HG03457 (cell line): ENCODE measurements at regions not wholly inside any gene's neighbourhood (a gene's known extent, or its start where the extent isn't known, plus 50 kb on each side); places are given as distances from the start of the nearest gene placed in this dataset.
"Not testable (repeated sequence)": the region's sequence is repeated elsewhere in the genome, so short reads cannot be mapped to it uniquely, and the experiment has no call there.

Experiments
- ATAC-seq: cut with Tn5 transposase; IDR thresholded peaks from one replicate; pipeline ENCODE4 v1.9.1; 2021; ENCODE audit warnings: moderate number of reproducible peaks; ENCODE audit not compliant: unreplicated experiment

DNA sequence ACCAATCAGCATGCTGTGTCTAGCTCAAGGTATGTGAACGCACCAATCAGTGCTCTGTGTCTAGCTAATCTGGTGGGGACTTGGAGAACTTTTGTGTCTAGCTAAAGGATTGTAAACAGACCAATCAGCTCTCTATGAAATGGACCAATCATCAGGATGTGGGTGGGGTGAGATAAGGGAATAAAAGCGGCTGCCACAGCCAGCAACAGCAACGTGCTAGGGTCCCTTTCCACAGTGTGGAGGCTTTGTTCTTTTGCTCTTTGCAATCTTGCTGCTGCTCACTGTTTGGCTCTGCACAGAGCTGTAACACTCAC is 1353.9 kb upstream of the CDH18 start:
- not testable (repeated sequence) for ATAC-seq

DNA sequence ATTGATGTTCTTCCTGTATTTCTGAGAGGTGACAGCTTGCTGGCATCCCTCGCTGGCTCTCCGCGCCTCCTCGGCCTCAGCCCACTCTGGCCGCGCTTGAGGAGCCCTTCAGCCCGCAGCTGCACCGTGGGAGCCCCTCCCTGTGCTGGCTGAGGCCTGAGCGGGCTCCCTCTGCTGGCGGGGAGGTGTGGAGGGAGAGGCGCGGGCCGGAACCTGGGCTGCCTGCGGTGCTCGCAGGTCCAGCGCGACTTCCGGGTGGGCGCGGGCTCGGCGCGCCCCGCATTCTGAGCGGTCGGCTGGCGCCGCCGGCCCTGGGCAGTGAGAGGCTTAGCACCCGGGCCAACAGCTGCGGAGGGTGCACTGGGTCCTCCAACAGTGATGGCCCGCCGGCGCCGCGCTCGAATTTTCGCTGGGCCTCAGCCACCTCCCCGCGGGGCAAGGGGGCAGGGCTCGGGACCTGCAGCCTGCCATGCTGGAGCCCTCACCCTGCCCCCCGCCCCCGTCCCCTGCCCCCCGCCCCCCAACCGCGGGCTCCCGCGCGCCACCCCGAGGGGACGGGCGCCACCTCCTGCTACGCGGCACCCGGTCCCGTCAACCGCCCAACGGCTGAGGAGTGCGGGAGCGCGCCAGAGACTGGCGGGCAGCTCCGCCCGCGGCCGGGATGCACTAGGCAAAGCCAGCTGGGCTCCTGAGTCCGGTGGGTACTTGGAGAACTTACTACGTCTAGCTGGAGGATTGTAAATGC is 1353.4 kb upstream of the CDH18 start:
- not testable (repeated sequence) for ATAC-seq

DNA sequence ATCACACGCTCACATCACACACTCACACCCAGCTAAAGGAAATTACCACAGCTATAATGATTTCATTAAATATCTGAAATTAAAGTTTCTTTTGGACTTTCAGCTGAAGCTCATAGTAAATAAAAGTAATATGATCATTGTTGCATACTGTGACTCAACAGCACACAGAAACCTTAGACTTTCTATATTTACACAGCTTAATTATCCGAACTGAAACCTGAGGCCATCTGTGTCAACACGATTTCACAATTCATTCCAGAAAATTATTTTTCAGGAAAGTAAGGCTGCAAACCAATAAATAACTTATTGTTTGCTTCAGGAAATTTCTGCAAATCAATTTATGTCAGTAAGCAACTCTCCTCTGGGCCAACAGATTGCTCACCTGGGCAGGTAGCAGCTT is 1352.2 kb upstream of the CDH18 start:
- not testable (repeated sequence) for ATAC-seq

DNA sequence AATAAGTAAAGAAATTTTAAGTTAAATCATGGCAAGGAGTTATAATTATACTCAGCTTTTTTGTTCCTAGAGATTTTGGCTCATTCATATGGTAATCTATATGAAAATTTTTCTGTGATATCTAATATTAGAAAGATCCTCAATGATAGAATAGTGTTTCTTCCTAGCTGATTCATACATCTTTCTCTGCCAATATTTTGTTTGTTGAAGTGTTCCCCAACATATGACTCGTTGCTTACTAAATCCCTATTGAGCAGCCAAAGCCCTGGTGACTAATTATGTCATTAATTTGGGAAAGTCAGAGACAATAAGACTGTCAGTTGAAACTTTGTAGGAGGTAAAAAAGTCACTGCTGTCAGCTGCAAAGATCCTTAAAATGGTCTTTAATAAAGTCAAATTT is 1348.5 kb upstream of the CDH18 start:
- not testable (repeated sequence) for ATAC-seq

DNA sequence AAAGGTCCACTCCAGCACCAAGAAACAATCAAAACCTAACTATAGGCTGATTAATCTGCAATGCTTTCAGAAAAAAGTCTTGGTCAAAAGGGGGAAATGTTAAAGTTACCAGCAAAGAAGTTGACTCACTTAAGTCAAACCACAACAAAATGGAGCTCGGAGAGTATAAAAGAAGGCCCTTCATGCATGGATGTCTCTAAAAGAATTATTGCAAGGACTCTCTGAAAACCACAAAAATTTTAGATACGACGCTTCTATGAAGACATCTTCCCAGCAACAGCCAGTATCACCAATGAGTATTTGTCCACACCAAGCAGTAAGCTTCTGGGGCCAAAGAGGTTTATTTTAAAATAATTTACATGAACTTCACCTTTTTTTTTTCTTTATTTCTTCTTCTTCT is 1327.4 kb upstream of the CDH18 start:
- ATAC-seq, result not testable (repeated sequence)

DNA sequence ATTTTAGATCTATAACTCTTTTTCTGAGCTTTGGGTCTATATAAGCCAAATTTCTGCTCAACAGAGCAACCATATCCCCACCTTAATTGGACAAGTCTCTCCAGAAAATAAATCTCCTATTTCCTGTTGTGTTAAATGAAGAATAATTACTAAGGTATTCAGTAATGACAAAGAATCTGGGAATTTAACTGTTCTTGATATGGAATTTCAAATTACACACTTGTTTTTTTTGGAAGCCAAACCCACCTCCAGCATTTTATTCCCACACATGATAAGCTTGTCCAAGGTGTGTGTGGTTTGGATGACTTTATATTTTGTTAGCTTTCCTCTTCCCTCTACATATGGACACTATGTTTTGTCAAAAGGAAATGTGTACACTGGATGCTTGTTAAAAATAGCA is 1313.2 kb upstream of the CDH18 start:
- ATAC-seq, result not testable (repeated sequence)

DNA sequence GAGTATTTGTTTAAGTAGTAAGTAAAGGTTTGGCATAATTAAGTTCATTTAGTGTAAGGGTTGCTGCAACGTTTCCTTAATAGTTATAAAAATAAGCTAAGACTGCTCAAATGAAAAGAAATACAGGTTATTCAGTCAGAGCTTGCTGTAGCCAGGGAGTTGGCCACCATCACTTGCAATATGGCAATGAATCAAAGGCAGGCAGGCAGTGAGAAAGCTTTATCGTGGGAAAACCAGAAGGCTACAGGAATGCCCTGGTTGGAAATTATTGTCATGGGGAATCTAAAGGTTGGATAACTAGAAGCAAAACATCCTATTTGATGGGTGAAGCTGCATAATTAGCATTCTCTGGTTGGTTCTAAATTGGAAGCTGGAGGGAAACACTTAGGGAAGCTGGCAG is 1286.4 kb upstream of the CDH18 start:
- ATAC-seq, result not testable (repeated sequence)

DNA sequence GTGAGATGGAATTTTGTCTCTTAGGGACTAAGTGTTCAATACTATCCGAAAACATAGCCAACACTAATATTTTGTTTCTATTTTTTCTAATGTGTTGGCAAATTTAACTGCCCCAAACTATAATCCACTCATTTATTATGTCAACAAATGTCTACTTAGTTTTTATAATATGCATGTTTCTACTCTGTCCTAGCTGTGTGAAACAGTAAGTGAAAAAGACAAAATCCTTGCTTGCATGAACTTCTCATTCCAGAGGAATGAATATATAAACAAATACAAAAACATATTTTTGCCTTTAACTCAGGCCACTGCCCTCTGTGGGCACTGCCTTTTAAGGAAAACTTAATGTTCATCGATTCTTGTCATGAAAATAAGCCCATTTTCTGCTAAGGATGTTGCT is 1275.4 kb upstream of the CDH18 start:
- ATAC-seq, result no peak

DNA sequence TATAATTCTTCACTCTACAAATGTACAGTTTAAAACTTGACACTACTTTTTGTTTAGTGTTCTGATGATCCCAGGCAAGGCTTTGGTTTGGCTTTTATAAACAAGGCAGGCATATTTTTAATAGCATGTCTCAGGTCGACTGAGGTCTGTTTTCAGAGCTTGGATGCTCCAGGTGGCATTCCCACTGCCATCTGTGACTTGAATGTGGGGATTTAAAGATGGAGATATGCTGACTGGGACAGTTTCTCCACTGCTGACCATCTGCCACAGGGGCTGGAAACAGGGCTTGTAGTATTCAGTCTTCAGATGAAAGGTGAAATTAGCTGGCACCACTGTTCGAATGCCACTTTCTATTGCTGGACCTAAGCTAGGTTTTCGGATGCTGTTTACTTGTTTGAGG is 1266.2 kb upstream of the CDH18 start:
- no peak for ATAC-seq

DNA sequence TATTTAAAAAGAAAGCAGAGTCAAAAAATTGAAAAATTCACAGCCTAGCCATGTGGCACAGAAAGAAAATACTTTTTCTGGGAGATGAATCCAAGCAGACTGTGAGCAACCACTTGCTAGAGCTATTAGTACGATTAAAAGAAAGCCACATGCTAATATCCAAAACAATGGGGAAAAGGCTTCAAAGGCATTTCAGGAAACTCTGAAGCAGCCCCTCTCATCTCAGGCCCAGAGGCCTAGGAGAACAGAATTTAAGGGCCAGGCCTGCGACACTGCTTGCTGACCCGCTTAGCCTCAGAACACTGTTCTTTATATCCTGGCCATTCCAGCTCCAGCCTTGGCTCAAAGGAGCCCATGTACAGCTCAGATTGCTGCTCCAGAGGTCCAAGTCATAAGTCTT is 1257.0 kb upstream of the CDH18 start:
- ATAC-seq, result no peak

DNA sequence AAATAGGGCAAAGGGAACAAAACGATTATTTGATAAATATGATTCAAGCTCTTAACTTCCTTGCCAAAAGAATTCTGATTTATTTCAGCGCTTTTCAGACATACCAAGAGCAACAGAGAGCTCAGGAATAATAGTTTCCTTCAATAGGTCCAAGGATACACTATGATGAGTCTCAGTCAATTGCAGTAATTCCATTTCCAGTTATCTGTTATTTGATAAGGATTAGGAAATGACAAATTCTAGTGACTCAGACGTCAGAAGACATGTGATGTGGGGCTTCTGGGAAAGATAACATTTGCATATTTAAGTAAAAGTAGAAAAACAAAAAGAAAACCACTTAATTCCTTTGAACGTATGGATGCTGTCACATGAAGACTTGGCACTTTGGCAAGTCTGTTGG is 1250.8 kb upstream of the CDH18 start:
- no peak for ATAC-seq

DNA sequence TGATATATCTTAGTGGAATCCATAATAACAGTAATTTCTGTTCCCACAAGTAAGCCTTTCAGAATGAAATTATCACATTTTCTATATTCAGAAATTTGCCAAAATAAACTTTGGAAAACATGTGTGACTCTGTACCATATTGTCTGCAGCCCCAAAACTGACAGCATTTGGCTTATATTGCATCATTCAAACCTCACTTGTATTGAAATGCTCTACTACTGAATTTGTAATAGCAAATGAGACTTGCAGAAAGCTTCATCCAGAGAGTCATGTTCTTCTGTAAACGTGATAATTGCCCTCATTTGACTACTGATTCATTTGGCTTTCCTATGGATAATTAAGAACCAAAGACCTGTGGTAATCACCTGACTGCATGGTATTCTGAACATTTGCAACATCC is 1249.5 kb upstream of the CDH18 start:
- ATAC-seq, result no peak

DNA sequence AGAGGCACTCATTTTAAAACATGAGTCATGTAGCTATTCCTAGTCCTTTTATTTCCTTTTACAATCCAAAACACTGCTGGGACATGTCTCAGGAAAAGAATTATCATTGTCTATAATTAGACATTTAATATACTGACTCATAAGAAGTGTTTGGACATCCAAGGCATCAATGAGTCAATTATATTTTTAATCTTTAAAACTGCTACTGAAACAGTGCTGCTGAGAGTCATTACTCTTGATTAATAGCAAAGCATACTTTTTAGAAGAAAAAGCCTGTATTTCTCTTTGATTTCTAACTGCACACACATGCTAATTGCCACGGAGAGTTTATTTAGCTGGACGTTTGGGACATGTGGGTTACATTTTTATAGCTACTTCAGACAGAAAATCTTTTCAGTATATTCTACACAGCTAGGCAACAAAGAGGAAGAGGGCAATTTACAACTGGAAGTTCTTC is 1249.0 kb upstream of the CDH18 start:
- no peak for ATAC-seq

DNA sequence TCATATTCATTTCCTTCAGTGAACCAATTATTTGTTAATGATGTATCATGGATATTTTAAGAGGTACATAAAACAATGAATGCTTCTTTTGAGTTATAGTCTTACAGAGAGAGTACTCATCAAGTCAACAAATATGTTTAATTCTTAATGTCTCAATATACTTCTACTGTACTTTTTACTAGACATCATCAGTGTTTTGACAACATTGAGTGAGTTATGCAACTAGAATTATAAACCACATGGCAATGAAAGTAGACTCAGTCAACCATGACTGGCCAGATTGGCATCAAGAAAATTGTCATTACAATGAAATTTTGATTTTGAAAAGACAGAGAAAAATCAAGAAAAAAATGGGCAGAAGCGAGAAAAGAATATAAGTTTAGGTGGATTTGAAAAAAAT is 1248.1 kb upstream of the CDH18 start:
- no peak for ATAC-seq

DNA sequence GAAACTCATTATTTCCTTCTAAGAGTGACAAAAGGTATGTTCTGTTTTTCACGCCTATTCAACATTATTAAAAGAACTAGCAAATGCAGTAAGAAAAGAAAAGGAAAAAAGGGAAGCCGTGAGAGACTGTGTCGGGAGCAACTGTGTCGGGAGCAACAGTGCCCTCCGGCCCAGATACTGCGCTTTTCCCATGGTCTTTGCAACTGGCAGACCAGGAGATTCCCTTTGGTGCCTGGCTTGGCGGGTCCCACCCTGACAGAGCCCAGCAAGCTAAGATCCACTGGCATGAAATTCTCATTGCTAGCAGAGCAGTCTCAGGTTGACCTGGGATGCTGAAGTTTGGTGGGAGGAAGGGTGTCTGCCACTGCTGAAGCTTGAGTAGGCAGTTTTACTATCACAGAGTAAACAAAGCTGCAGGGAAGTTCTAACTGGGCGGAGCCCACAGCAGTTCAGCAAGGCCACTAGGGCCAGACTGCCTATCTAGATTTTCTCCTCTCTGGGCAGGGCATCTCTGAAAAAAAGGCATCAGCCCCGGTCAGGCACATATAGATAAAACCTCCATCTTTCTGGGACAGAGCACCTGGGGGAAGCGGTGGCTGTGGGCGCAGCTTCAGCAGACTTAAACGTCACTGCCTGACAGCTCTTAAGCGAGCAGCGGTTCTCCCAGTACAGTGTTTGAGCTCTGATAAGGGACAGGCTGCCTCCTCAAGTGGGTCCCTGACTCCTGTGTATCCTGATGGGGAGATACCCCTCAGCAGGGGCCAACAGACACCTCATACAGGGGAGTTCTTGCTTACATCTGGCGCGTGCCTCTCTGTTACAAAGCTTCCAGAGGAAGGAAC is 1237.4 kb upstream of the CDH18 start:
- no peak for ATAC-seq

DNA sequence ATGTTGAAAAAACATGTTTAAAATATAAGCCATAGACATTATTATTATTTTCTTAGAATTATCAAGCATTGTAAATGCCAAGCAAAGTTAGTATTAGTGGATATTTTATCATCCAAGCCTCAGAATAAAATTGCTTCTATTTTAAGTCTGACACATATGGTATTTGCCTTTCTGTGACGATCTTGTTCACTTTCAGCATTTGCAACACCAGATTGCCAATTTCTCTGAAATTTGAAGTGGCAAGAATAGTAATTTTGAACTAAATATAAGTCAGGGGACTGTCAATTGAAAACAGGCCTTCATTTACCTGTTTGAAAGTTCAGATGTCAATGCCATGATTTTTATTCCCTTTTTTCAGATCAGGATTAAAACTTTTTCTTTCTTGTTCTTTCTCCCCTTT is 1233.6 kb upstream of the CDH18 start:
- no peak for ATAC-seq

DNA sequence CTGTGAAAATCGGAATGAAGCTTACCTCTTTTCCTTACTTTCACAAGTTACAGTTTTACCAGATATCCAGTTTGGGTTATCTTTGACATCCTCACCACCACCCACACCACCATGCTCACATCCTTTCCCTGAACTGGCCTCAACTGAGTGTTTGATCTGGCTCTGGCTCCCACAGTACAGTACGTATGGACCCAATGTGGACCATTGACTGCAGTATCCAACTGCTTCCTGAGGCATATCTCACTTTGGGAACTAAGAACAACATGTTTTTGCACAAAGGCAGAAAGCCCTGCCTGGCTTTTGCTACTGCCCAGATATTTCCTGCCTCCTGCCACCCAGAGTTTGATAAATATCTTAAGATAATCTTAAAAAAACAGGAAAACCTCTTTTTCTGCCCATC is 1232.0 kb upstream of the CDH18 start:
- ATAC-seq, result no peak

DNA sequence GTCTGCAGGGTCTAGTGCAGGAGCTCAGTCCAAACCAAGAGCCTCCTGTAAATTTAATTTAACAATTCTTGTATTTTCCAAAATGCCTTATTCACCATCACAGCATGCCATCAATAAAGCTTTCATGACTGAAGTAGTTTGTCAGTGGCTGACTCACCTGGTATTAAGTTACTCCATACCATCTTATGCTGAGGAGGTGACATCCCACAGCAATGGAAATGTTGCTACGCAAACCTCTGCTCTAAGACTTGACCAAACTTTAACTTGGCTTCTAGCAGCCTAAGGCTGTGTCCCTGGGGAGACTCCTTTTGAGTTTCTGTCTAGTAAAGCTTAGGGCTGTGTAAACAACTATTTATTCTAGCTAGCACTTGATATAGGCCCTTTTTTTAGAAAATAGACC is 1231.3 kb upstream of the CDH18 start:
- no peak for ATAC-seq

DNA sequence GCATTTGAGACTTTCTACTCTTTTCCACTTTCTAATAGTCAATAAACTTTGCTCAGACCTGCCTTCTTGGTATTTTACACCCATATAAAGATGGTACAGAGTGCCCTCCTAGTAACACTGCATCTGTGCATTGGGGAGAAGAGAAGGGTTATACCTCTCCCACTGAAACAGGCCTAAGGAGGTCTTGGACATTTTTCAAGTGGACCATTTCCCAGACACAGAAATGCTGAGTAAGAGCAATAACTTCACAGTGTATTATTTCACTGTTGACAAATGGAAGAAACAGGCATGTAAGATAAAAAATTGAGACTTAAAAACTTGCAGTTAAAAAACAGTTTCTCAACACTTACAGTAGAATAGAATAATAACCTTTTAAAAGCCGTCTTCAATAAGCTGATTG is 1224.0 kb upstream of the CDH18 start:
- ATAC-seq, result no peak

DNA sequence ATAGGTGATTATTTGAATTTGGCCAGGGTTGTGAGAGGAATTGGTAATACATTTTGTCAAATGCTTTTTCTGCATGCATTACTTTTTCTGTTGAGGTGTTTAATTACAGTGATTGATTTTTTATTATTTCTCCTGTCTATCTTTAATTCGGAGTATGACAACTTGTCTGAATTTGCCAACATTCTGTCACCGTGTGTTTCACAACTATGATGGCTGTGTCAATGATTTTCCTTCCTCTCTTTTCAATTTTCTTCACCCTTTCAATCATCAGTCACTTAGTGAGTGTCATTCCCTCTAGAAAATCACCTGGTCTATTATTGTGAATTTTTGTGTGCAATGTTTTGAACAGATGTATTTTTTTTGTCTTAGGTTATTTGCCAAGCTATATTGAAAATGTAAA is 1221.4 kb upstream of the CDH18 start:
- no peak for ATAC-seq

DNA sequence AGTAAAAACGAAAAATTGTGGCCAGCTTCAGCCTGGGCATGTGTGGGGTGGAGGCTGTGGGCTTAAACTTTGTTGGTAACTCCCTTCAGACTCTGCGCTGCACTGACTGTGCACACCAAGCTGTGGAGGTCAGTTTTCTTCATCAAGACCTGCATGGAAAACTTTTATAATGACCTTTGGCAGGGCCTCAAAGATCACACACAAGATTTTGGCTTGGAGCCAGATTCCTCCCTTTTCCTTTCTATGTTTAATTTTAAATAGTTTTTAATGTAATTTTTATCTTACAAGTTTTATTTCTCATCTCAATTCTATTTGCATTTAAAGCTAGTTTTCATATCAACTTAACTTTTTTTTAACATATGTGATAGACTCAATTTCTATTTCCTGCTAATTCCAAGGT is 1211.1 kb upstream of the CDH18 start:
- no peak for ATAC-seq

DNA sequence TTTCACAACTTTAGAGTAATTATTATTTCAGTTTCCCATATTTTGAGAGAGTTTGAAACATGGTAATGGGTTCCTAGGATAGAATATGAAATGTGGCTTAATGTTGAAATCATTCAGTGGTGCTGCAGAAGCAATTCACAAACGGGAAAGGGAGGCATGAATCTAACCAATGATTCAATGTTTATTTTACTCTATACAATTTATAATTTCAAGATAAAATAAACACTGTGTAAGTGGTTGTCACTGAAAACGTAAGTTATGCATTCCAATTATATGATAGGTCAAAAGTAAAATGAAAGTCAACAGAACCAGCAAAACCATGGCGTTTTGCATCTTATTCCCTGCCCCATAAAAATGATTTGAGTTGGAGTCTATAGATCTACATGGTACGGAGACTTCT is 1207.1 kb upstream of the CDH18 start:
- no peak for ATAC-seq
